ENCODE measurements at regions not wholly inside any gene's neighbourhood (a gene's known extent, or its start where the extent isn't known, plus 50 kb on each side); places are given as distances from the start of the nearest gene placed in this dataset.

DNA sequence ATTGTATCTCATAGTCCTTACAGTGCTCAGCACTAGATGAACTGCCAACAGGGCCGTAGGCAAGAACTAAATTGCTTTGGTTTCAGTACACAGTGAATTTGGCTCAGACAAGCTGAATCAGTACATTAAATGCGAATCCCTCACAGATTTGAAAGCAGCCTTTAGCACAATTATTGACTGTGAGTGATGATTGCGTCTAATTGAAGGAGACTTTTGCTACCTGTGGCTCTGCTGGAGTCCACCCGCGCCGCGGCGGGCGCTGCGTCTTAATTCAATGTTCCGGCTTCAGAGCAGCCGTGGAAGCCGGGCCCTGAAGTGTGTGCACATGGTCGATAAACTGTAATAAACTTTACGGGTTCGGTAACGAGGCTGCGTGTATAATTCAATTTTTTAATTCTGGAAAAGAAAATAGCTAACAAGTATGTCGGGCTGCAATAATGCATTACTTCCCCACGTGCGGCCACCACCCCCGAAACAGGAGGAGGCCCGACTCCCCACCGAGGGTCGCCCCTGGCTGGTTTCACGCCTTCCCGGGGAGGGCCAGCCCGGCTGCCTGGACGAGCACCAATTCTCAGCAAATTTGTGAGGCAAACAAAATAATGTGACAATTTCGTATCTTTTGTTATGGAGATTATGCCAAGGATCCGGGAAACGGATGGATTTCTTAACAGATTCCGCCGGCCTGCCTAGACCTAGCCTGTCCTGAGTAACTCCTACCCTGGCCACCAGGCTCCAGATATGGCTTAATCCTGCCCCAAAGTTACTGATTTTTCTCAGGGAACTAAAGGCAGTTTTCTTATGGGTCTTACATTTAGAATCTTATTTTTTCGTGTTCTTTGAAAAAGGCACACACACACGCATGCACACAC lies 269.4 kb upstream of the IRX1 start:
- Histone ChIP-seq H3K4me3 (no peak overlapping the region), H2AFZ (ENCODE audit: control insufficient read depth, low read depth, low read length) (no peak overlapping the region), H3K27me3 (replicated peaks in 1 of 2; ENCODE audit: control insufficient read depth in 2 of 2, insufficient read depth in 2 of 2, low read length in 1 of 2) (no peaks in the 10 kb centered on the region), H3K27ac (ENCODE audit: control insufficient read depth, insufficient read depth) (no peak overlapping the region), H4K20me1 (ENCODE audit: control insufficient read depth, insufficient read depth) (no peaks in the 10 kb centered on the region), H3K4me1 (ENCODE audit: control insufficient read depth, insufficient read depth, low read length) (no peaks in the 10 kb centered on the region), H3K79me2 (ENCODE audit: control insufficient read depth, insufficient read depth, low read length) (no peaks in the 10 kb centered on the region), H3K9ac (ENCODE audit: control insufficient read depth, insufficient read depth, low read length) (no peak overlapping the region), H3K4me2 (ENCODE audit: control insufficient read depth, insufficient read depth) (no peak overlapping the region), H3K36me3 (ENCODE audit: control insufficient read depth in 2 of 2, insufficient read depth in 2 of 2, low read length in 1 of 2) (no peaks in the 10 kb centered on the region), H3K9me3 (replicated peaks; ENCODE audit: control insufficient read depth, insufficient read depth, low read length) (no peaks in the 10 kb centered on the region; the same call in 2 of the 3 replicates)
- FAIRE-seq (no peak), ATAC-seq (no peak), DNase-seq (ENCODE audit: low read depth, low spot score) (no peak)
- TF ChIP-seq, protein P1, sequence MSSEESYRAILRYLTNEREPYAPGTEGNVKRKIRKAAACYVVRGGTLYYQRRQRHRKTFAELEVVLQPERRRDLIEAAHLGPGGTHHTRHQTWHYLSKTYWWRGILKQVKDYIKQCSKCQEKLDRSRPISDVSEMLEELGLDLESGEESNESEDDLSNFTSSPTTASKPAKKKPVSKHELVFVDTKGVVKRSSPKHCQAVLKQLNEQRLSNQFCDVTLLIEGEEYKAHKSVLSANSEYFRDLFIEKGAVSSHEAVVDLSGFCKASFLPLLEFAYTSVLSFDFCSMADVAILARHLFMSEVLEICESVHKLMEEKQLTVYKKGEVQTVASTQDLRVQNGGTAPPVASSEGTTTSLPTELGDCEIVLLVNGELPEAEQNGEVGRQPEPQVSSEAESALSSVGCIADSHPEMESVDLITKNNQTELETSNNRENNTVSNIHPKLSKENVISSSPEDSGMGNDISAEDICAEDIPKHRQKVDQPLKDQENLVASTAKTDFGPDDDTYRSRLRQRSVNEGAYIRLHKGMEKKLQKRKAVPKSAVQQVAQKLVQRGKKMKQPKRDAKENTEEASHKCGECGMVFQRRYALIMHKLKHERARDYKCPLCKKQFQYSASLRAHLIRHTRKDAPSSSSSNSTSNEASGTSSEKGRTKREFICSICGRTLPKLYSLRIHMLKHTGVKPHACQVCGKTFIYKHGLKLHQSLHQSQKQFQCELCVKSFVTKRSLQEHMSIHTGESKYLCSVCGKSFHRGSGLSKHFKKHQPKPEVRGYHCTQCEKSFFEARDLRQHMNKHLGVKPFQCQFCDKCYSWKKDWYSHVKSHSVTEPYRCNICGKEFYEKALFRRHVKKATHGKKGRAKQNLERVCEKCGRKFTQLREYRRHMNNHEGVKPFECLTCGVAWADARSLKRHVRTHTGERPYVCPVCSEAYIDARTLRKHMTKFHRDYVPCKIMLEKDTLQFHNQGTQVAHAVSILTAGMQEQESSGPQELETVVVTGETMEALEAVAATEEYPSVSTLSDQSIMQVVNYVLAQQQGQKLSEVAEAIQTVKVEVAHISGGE (CRISPR knock-in tag; IDR thresholded peaks at IDR 0.05): no peak
- TF ChIP-seq KLF5 (IDR thresholded peaks at IDR 0.05; ENCODE audit: partially characterized antibody) (no peak), SMC3 (IDR thresholded peaks at IDR 0.05; ENCODE audit: borderline replicate concordance, low read length) (no peak), ETV6 (conservative IDR thresholded peaks at IDR 0.05 in 1 of 2, IDR thresholded peaks at IDR 0.05 in 1 of 2; ENCODE audit: borderline replicate concordance in 1 of 2, low read depth in 1 of 2) (no peak), RAD21 (IDR thresholded peaks at IDR 0.05; ENCODE audit: insufficient read depth, low read depth, low read length) (no peak)
- TF ChIP-seq, protein P2, sequence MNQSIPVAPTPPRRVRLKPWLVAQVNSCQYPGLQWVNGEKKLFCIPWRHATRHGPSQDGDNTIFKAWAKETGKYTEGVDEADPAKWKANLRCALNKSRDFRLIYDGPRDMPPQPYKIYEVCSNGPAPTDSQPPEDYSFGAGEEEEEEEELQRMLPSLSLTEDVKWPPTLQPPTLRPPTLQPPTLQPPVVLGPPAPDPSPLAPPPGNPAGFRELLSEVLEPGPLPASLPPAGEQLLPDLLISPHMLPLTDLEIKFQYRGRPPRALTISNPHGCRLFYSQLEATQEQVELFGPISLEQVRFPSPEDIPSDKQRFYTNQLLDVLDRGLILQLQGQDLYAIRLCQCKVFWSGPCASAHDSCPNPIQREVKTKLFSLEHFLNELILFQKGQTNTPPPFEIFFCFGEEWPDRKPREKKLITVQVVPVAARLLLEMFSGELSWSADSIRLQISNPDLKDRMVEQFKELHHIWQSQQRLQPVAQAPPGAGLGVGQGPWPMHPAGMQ (IDR thresholded peaks at IDR 0.05; ENCODE audit: borderline replicate concordance): no peak
- TF ChIP-seq, protein P3, sequence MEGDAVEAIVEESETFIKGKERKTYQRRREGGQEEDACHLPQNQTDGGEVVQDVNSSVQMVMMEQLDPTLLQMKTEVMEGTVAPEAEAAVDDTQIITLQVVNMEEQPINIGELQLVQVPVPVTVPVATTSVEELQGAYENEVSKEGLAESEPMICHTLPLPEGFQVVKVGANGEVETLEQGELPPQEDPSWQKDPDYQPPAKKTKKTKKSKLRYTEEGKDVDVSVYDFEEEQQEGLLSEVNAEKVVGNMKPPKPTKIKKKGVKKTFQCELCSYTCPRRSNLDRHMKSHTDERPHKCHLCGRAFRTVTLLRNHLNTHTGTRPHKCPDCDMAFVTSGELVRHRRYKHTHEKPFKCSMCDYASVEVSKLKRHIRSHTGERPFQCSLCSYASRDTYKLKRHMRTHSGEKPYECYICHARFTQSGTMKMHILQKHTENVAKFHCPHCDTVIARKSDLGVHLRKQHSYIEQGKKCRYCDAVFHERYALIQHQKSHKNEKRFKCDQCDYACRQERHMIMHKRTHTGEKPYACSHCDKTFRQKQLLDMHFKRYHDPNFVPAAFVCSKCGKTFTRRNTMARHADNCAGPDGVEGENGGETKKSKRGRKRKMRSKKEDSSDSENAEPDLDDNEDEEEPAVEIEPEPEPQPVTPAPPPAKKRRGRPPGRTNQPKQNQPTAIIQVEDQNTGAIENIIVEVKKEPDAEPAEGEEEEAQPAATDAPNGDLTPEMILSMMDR (IDR thresholded peaks at IDR 0.05 in 2 of 3, conservative IDR thresholded peaks at IDR 0.05 in 1 of 3; ENCODE audit: control insufficient read depth in 2 of 3, extremely low read depth in 1 of 3, insufficient read depth in 1 of 3, low read depth in 3 of 3, low read length in 3 of 3): no peak
- WGBS (ENCODE audit: insufficient coverage, insufficient replicate concordance, low lambda C conversion rate, missing lambda C conversion rate): 78% methylated on average over 36 of the region's 36 CpGs
- in situ Hi-C loops (cut with MboI): no loop called here
- ChIA-PET POLR2A (no interaction called here), RAD21 (ENCODE audit: unreplicated experiment) (no interaction called here), CTCF (no interaction called here), SMC1A (ENCODE audit: uncharacterized antibody, unreplicated experiment) (no interaction called here)
- no TSS peak for BruUV-seq (replicated peaks)
- intact Hi-C loops (cut with micrococcal nuclease; ENCODE audit: unreplicated experiment): no loop called here
